Inferior parietal cortex (tissue), 1 donor: ENCODE measurements at regions not wholly inside any gene's neighbourhood (a gene's known extent, or its start where the extent isn't known, plus 50 kb on each side); places are given as distances from the start of the nearest gene placed in this dataset.
A peak's percentile ranks its signal among the peaks of the same experiment; 100 is the strongest.

Experiments used
- DNase-seq: peaks from one replicate; pipeline ENCODE4 v3.0.0-alpha.2; 2016; ENCODE audit errors: extremely low spot score

DNA sequence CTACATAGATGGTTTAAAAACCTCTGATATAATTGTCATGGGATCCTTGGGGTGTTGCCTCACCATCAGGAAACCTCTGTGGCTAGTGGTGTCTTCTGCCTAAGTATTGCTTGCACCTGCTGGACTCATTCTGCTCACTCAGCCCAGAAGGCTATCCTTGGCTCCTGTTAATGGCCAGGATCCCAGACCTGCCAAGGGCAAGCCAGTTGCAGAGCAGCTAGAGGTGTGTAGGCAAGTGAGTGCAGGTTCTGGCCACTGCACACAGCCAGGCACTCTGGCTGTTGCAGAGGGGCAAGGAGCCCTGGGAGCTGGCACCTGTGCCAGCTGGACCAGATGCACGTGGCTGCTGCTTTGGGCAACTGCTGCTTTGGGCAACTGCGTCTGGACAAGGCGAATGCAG lies 1125.8 kb downstream of the SI start:
- no peak for DNase-seq

DNA sequence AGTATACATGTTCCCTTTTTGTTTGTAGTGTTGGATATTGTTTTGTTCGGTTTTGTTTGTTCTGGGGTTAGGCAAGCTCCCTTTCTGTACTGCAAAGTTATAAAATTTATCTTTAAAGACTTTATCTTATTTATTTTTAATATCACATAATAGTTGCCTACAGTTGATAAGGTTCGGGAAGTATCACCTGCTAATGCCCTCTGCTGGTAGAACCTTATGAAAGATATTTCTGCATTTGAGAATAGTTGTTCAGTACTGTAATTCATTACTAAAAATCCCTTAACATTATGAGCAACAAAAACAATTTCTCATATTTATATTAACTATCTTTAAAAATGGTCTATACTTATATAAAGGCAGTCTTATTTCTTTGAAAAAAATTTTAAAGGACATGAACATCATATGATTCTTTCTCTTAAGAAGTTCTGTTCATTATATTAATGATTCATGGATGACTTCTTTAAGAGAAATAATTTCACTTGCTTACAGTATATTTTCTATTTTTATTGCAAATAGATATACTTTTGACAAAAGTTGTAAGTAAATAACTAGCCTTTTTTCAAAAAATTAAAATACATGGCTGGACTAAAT lies 1126.8 kb downstream of the SI start:
- DNase-seq, result peak; percentile 13

DNA sequence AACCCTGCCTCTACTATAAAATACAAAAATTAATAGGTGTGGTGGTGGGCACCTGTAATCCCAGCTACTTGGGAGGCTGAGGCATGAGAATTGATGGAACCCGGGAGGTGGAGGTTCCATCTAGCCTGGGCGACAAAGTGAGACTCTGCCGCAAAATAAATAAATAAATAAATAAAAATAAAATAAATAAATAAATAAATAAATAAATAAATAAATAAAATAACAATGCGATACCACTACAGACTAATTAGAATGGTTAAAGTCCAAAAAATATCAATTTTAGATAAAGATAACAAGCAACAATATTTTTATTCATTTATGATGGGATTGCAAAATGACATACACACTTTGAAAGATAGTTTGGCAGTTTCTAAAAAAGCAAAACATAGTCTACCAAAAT lies 1131.5 kb downstream of the SI start:
- no peak for DNase-seq

DNA sequence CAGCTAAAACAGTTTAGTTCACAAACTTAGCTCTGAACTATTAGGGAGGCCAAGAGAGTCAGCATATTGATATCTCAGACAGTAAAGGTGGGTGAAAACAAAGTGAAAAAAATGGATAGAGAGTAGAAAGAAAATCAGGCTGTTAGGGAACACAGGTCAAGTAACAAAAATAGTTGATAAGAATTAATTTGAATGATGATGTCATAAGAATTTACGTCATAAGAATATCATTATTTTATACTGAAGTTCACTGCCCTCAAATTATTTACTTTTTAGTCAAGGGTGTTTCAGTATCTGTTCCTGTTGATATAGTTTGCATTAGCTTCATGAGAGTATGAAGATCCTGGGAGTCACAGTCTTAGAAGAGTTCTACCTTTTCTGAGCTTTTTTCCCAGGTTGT lies 1134.6 kb downstream of the SI start:
- DNase-seq, result no peak

DNA sequence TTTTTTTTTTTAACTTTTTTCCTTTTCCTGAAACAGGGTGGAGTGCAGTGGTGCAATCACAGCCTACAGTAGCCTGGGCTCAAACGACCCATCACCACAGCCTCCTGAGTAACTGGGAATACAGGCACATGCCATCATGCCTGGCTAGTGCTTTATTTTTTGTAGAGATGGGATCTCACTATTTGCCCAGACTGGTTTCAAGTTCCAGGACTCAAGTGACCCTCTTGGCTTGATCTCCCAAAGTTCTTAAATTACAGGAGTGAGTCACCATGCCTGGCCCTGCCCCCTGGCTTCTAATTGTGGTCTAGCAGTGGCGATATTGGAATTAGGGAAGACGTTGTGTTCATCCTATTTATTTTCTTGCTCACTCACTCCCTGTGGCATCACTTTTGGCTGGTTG lies 1138.4 kb downstream of the SI start:
- DNase-seq, result no peak

DNA sequence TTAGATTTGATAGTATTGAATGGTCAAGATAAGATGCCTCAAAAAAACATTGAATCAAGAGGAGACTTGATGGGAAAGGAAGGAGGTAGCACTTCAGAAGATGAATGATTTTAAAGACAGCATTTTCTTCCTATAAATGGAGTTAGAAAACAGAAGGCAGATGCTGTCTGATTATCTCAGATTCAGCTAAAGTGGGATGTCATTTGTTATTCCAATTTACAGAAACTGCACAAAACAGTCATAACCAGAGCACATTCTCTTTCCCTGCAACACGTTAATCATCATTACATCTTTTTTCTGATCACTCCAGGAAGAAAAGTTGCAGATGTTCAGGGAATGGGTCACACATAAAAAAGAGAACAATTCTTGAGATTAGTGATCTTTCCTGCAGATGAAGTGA lies 1141.8 kb downstream of the SI start:
- no peak for DNase-seq

DNA sequence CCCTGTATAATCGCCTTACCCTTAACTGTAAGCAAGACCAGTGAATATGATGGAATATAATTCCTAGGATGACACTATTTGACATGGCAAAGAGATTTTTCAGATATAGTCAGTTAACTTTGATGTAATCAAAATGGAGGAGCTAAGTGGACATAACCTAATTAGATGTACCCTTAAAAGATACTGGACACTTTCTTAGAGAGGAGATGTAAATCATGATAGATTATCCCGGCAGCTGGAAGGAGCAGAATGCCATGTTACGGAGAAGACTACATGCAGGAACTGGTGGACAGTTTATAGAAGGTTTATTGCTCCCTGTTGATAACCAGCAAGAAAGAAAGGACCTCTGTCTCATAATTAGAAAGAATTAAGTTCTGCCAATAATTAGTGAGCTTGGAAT lies 1142.9 kb downstream of the SI start:
- no peak for DNase-seq

DNA sequence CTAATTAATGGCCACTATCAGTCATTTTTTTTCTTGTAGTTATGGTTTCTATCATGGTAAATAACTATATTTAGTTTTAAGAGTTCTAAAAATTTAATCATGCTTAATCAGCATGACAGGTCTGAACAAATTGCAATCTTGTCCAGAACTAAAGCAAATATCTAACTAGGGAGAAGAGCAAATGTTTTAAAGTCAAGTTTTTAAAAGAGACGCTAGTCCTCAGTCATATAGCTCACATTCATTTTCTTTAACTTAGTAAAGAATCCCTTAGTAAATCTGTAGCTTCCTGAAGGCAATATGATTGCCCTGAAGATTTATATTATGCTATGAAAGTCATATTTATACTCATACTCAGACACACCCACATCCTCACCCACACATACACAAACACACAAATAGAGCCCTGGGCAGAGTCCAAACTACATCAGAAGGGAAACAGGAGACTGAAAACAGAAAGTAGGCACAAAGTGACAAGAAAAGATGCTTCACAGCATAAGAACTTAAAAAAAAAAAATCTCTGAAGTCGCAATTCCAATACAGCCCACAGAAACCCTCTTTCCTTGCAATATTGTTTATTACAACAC lies 1149.1 kb downstream of the SI start:
- DNase-seq, result no peak

DNA sequence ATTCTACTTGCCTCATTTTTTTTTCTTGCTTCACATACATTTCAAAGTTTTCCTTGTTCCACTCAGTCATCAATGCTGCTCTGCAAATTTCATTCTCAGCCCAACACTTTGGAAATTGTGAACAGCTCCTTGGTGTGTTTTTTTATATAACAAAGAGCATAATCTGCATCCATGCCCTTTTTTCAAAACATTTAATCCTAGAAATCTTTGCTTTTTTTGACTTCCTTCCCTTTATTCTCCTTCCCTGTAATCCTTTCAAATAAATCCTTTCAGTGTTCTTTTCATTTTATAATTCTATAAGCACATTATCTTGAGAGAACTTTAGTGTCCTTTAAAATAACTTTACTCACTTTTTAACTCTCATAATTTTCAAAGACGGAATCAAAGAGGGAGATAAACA lies 1150.8 kb downstream of the SI start:
- DNase-seq, result no peak

DNA sequence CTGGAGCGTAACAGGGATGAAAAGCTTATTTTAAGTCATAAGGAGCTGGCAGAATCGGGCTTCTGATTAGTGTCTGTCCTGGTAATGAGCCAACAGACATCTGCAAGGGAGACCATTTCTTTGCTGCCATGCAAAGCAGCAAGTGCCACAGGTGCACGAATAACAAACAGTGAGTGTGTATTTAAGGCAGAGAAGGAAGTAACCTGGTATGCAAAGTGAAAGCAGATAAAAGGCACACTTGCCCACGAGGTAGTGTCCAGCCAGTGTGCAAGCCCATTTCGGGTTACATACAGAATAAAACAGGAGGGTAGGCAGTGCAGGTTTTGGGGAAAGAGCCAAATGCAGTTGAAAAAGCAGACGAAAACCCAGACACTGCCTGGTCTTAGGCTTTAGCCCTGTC lies 1153.7 kb downstream of the SI start:
- no peak for DNase-seq

DNA sequence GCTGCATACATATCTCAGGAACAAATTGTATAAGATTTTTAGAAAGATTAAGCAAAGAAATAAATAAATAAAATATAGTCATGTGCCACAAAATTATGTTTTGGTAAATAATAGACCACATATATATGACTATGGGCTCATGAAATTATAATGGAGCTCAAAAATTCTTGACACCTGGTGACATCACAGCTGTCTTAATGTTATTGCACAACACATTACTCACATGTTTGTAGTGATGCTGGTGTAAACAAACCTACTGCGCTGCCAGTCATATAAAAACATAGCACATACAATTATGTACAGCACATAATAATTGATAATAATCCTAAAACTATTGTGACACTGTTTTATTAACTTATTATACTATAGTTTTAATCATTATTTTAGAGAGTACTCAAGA lies 1159.1 kb downstream of the SI start:
- DNase-seq, result no peak

DNA sequence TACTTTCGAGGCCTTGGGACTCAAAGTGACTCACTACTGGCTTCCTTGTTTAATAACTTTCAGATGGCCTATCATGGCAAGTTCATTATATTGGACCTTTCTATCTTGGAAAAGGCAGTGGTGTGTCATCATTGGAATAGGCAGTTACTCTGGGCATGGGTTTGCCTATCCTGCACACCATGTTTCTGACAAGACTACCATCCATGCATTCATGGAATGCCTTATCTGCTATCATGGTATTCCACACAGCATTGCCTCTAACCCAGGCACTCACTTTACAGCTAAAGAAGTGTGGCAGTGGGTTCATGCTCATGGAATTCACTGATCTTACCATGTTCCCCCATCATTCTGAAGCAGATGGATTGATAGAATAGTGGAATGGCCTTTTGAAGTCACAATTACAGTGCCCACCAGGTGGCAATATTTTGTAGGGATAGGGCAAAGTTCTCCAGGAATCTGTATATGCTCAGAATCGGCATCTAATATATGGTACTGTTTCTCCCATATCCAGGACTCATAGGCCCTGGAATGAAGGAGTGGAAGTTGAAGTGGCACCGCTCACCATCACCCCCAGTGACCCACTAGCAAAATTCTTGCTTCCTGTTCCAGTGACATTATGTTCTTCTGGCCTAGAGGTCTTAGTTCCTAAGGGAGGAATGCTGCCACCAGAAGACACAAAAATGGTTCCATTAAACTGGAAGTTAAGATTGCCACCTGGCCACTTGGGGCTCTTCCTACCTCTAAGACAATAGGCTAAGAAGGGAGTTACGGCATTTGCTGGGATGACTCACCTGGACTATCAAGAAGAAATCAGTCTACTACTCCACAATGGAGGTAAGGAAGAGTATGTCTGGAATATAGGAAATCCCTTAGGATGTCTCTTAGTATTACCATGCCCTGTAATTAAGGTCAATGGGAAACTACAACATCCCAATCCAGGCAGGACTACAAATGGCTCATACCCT lies 1161.4 kb downstream of the SI start:
- DNase-seq, result no peak

DNA sequence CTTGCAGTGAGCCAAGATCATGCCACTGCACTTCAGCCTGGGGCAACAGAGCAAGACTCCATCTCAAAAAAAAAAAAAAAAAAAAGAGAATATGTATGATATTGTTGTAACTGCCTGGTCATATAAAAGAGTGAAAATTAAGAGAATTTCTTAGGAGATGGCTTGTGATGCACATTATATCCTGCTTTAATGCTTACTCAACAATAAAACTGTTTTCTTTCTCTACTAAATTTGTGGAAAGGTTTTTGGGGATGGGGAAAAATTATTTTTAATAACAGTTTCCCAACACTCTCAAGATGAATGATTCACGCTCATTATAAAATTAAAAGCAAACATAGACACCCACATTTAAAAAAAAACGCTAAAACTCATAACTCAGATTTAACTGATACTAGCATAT lies 1163.0 kb downstream of the SI start:
- no peak for DNase-seq

DNA sequence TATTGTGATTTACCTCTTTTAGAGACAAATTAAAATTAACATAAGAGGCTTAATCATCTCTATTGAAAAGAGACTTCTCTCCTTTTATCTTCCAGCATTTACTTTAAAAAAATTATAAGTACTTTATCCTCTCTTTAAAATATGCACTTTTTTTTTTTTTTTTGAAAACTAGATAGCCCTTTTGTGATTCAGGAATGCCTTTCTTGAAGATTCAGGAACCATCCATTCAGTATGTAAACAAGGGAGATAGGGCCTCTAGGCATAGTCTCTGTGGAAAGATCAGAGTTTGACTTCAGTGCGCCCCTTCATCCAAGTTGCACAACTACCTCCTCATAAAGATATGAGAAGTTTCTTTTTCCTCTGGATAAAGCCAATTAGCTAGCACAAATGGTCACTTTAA lies 1163.7 kb downstream of the SI start:
- no peak for DNase-seq

DNA sequence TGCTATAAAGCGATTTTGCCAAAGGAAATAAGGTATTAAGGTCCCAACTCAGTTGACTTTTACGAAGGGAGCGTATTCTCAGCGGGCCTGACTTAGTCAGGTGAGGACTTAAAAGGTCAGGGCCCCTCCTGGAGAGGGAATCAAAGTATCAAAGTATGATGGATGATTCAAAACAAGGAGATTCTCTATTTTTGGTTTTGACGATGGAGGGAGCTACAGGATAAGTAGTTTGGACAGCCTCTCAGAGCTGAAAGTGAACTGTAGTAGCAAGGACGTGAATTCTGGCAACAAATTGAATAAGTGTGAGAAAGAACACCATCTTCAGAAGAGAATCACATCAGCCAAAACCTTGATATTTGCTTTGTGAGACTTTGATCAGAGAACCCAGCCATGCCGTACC lies 1186.5 kb downstream of the SI start:
- DNase-seq, result no peak

DNA sequence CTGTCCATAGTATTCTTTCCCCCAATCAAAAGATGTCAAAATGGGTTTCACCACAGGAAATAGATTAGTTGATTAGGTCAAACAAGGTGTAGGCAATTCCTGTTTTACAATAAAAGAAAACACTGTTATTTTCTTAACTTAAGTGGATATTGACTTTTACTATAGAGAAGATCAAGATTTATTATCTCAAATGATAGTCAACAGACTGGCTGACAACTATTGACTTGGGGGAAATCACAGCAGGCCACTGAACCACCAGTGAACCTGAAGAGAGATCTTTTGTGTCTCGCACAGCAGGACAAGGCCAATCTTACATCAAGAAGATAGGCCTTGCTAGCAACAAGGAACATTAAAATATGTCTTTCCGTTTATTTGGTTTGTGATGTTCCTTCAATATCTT lies 1187.6 kb downstream of the SI start:
- no peak for DNase-seq

DNA sequence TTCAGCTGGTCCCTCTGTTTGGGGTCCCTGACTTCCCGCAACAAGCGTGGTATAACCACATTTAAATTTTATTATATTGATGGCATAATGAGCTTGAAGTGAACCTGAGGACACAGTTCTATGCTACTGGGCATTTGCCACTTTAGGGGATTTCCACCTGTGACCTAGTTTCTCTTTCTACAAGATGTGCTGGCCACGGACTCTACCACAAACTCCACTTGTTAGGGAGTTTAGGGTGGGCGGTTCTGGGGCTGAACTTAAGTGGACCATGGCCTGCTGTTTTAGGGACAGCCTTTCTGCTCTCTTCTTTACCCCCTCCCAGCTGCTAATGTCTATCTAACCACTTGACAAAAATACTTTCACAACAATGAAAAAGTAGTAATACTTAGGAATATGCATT lies 1199.1 kb downstream of the SI start:
- DNase-seq, result no peak

DNA sequence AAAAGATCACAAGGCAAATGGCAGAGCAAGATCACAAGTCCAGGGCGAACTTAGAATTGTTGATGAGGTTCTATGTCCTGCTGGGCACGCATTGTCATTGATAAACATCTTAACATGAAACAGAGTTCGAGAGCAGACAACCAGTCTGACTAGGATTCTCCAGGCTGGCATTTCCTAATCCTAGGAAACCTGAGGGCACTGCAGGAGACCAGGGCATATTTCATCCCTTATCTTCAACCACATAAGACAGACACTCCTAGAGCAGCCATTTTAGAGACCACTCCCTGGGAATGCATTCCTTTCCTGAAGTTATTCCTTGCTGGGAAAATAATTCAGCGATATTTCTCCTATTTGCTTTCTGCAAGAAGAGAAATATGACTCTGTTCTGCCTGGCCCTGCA lies 1199.9 kb downstream of the SI start:
- DNase-seq, result no peak

DNA sequence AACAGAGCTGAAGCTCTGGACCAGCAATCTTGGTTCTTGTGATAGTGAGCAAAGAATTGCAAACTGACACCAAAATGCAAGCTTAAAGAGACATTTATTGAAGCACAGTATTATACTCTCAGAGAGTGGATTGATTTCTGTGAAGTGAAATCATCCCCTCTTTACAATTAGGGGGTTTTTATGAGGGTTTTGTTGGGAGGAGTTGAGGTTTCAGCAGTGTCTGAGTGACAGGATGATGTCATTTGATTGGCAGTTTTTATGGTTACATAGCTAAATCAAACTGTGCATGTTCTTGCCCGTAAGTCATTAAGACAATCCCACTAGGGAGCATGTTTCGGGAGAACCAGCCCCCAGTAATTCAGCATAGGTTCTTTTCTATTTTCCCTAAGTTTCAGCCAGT lies 1200.5 kb downstream of the SI start:
- no peak for DNase-seq

DNA sequence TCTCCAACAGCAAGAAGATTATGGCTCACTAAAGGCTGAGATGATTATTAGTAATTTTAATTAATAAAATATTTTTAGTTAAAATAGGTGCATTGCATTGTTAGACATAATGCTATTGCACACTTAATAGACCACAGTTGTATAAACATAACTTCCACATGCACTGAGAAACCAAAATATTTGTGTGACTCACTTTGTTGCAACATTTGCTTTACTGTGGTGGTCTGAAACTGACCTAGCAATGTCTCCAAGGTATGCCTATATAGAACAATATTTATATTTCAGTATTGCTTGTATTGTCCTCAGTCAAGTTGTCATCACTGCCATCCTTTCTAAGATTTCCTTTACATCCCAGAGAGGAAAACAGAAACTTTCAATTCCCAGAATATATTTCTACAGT lies 1215.2 kb downstream of the SI start:
- DNase-seq, result no peak

DNA sequence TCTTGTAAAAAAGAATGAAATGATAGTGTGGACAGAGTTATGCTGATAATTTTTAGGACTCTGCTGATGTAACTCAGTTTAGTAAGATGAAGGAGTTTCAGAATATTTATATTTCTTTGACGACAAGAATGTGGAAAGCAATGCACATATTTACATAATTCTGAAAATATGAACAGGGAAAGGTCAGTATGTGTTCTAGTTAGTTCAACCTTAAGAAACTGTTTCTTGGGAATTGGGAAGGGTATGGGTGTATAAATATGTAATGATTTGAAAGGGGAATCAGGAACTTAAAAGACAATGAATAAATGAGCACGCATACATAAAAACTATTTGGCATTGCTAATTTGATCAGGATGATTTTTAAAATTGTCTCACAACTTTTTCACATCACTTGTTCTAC lies 1226.1 kb downstream of the SI start:
- DNase-seq, result no peak

DNA sequence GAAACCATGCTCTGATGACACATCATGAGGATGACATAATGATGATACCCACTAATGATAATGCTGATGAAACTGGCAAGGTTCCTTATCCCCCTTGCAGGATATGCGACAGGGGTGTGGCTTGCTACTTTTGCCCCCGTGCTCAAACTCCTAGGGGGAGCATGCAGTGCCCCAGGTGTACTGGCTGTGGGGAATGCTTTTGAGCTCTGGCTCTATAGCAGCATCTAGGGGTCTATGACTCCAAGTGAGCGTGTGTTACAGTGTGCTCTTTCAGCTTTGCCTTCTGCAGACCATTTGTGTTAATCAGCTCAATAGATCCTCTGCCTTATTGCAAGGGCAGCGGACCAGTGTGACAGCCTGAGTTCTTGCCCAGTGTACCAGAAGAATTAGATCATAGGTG lies 1239.5 kb downstream of the SI start:
- DNase-seq, result no peak

DNA sequence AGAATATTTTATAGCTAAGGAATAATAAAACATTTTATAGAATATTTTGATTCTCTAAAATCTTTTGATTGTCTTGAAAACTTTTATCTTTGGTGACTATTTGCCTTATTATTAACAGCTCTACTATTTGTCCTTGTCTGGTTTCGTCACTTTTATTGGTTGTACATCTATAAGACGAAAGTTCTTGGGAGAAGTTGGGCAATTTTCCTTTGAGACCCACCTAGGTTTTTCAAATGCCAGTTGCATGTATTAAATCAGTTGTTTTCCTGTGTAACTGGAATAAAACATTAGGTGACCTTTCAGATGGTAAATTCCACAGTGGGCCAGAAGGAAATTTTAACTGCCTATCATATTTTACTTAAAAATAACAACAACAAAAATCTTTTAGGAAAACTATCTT lies 1245.7 kb downstream of the SI start:
- DNase-seq, result no peak
